KMS-11 (cell line): ENCODE measurements at regions not wholly inside any gene's neighbourhood (a gene's known extent, or its start where the extent isn't known, plus 50 kb on each side); places are given as distances from the start of the nearest gene placed in this dataset.

ENCODE experiments used
- H2AFZ ChIP-seq: fragments of 200-600 bp; sonication (generic); 2 replicates; pipeline ENCODE4 v1.6.1; 2016; ENCODE audit warnings: antibody characterized with exemption, mixed run types, low read depth
- H3K27ac ChIP-seq: fragments of 200-600 bp; sonication (generic); 2 replicates; pipeline ENCODE4 v1.6.1; 2016; ENCODE audit warnings: mild to moderate bottlenecking, mixed run types
- H3K27me3 ChIP-seq: fragments of 200-600 bp; sonication (generic); 2 replicates; pipeline ENCODE4 v1.6.1; 2017; ENCODE audit warnings: mild to moderate bottlenecking, low read depth, mixed run types, moderate library complexity; ENCODE audit not compliant: insufficient read depth
- H3K36me3 ChIP-seq: fragments of 200-600 bp; sonication (generic); 2 replicates; pipeline ENCODE4 v1.6.1; 2017; ENCODE audit warnings: mild to moderate bottlenecking, mixed run types; ENCODE audit not compliant: insufficient read depth
- H3K4me1 ChIP-seq: fragments of 200-600 bp; sonication (generic); 2 replicates; pipeline ENCODE4 v1.6.1; 2016; ENCODE audit warnings: mild to moderate bottlenecking, low read depth, mixed run types; ENCODE audit not compliant: poor library complexity, severe bottlenecking
- H3K4me2 ChIP-seq: fragments of 200-600 bp; sonication (generic); 2 replicates; pipeline ENCODE4 v1.7.0; 2016; ENCODE audit warnings: mild to moderate bottlenecking, mixed run types
- H3K4me3 ChIP-seq: fragments of 200-600 bp; sonication (generic); IDR thresholded peaks from 2 replicates; pipeline ENCODE4 v1.6.1; 2017; ENCODE audit warnings: low read depth, low read length, mixed read lengths; ENCODE audit not compliant: insufficient read depth
- H3K79me2 ChIP-seq: fragments of 200-600 bp; sonication (generic); 2 replicates; pipeline ENCODE4 v1.6.1; 2016; ENCODE audit warnings: low read depth, mixed run types; ENCODE audit not compliant: insufficient read depth
- H3K9ac ChIP-seq: fragments of 200-600 bp; sonication (generic); 2 replicates; pipeline ENCODE4 v1.6.1; 2016; ENCODE audit warnings: mild to moderate bottlenecking, mixed run types
- H4K20me1 ChIP-seq: fragments of 200-600 bp; sonication (generic); 2 replicates; pipeline ENCODE4 v1.6.1; 2016; ENCODE audit warnings: mild to moderate bottlenecking, mixed run types; ENCODE audit not compliant: insufficient read depth
- TF ChIP-seq, protein P1 (sequence below): fragments of 200-600 bp; sonication (generic); conservative IDR thresholded peaks from 2 replicates; pipeline ENCODE4 v1.6.1; 2017; ENCODE audit warnings: low read depth, mild to moderate bottlenecking, antibody characterized with exemption, low read length, moderate library complexity, mixed read lengths

GRCh38 chr2:118348380-118349034 lies 260.2 kb downstream of the INSIG2 start:
- H3K4me1 ChIP-seq: no peaks in the 10 kb centered on the region
- no peaks in the 10 kb centered on the region for H3K27me3 ChIP-seq
- H2AFZ ChIP-seq: no peak overlapping the region
- H3K4me2 ChIP-seq: no peak overlapping the region
- H3K9ac ChIP-seq: no peak overlapping the region
- no peak overlapping the region for H3K27ac ChIP-seq
- TF ChIP-seq, protein P1, sequence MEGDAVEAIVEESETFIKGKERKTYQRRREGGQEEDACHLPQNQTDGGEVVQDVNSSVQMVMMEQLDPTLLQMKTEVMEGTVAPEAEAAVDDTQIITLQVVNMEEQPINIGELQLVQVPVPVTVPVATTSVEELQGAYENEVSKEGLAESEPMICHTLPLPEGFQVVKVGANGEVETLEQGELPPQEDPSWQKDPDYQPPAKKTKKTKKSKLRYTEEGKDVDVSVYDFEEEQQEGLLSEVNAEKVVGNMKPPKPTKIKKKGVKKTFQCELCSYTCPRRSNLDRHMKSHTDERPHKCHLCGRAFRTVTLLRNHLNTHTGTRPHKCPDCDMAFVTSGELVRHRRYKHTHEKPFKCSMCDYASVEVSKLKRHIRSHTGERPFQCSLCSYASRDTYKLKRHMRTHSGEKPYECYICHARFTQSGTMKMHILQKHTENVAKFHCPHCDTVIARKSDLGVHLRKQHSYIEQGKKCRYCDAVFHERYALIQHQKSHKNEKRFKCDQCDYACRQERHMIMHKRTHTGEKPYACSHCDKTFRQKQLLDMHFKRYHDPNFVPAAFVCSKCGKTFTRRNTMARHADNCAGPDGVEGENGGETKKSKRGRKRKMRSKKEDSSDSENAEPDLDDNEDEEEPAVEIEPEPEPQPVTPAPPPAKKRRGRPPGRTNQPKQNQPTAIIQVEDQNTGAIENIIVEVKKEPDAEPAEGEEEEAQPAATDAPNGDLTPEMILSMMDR: no peak
- no peaks in the 10 kb centered on the region for H4K20me1 ChIP-seq
- no peaks in the 10 kb centered on the region for H3K79me2 ChIP-seq
- no peak overlapping the region for H3K4me3 ChIP-seq
- H3K36me3 ChIP-seq: no peaks in the 10 kb centered on the region

DNA sequence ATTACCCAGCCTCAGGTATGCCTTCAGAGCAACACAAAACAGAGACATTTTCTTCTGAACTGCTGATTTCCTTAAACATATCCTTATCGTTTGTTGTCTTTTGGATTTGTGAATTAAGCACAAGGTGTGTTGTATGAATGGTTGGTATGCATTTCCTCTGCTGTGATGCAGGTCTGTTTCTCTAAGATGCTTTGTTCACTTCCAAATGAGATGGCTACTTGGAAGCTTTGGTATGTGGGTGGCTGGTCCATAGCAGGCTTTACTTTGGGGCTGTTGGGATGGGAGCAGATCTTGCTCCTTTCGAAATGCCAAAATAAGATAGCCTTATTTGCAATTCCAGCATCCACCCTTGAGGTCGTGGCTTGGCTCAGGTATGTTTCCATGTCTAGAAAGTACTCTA lies 257.2 kb downstream of the INSIG2 start:
- Histone ChIP-seq H3K4me2 (no peak overlapping the region), H3K36me3 (no peaks in the 10 kb centered on the region), H2AFZ (no peak overlapping the region), H3K4me3 (no peak overlapping the region), H3K27me3 (no peaks in the 10 kb centered on the region), H4K20me1 (no peaks in the 10 kb centered on the region), H3K79me2 (no peaks in the 10 kb centered on the region), H3K9ac (no peak overlapping the region), H3K27ac (no peak overlapping the region), H3K4me1 (no peaks in the 10 kb centered on the region)
- TF ChIP-seq, protein P1: no peak

- no peaks in the 10 kb centered on the region for H3K4me1 ChIP-seq
- H3K36me3 ChIP-seq: no peaks in the 10 kb centered on the region
- TF ChIP-seq, protein P1: no peak
- H3K9ac ChIP-seq: no peak overlapping the region
- no peak overlapping the region for H3K4me2 ChIP-seq
- H3K79me2 ChIP-seq: no peaks in the 10 kb centered on the region
- no peak overlapping the region for H3K4me3 ChIP-seq
- no peak overlapping the region for H3K27ac ChIP-seq
- no peaks in the 10 kb centered on the region for H4K20me1 ChIP-seq
- H3K27me3 ChIP-seq: no peaks in the 10 kb centered on the region
- H2AFZ ChIP-seq: no peak overlapping the region
Measured at GRCh38 chr2:118340103-118340502, 251.8 kb downstream of the INSIG2 start.

DNA sequence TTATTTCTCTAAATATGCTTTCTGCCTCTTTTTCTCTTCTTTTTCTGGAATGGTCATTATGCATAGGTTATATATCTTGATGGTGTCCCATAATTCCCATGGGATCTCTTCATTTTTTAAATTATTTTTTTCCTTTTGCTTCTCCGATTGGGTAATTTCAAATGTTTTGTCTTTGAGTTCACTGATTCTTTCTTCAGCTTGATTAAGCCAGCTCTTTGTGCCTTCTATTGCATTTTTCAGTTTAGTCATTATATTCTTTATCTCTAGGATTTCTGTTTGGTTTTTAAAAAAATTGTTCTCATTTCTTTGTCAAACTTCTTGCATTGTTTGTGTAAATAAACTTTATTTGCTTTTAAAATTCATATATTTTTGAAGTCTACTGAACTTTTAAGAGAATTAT lies 251.1 kb downstream of the INSIG2 start:
- no peak overlapping the region for H2AFZ ChIP-seq
- no peak overlapping the region for H3K27ac ChIP-seq

More for the DNA sequence above, 251.1 kb downstream of the INSIG2 start:
- H4K20me1 ChIP-seq: no peaks in the 10 kb centered on the region
- H3K4me3 ChIP-seq: no peak overlapping the region
- no peaks in the 10 kb centered on the region for H3K36me3 ChIP-seq
- H3K9ac ChIP-seq: no peak overlapping the region
- H3K4me1 ChIP-seq: no peaks in the 10 kb centered on the region
- TF ChIP-seq, protein P1: no peak
- no peak overlapping the region for H3K4me2 ChIP-seq
- H3K79me2 ChIP-seq: no peaks in the 10 kb centered on the region
- no peaks in the 10 kb centered on the region for H3K27me3 ChIP-seq
